IMR-90 (cell line): ENCODE measurements at regions not wholly inside any gene's neighbourhood (a gene's known extent, or its start where the extent isn't known, plus 50 kb on each side); places are given as distances from the start of the nearest gene placed in this dataset.

ENCODE experiments used
- ATAC-seq: fragments of 200-7000 bp; cut with Tn5 transposase; 2 replicates; pipeline ENCODE4 v1.9.1; 2020; ENCODE audit warnings: low read depth, mild to moderate bottlenecking, moderate library complexity
- BruUV-seq: library from RNA; stranded (reverse); fragments of 400-500 nt; replicated peaks from 2 replicates; lab custom pipeline; 2021; lab: Mats Ljungman, UMichigan
- CTCF ChIA-PET: fragments of 300-600 bp; formaldehyde crosslinking; extraction: SDS; loops from one replicate; lab custom pipeline; 2021; ENCODE audit warnings: antibody characterized with exemption; lab: Yijun Ruan, JAX
- POLR2A ChIA-PET: fragments of 300-600 bp; sonication (Branson Sonifier 250); formaldehyde crosslinking; loops from one replicate; lab custom pipeline; 2022; ENCODE audit warnings: antibody characterized with exemption; ENCODE audit not compliant: unreplicated experiment; lab: Charles Lee
- DNase-seq: peaks from one replicate; pipeline ENCODE4 v3.0.0; 2013
- H2AFZ ChIP-seq: replicated peaks from 2 replicates; pipeline ENCODE3; 2013; ENCODE audit warnings: low read length, mild to moderate bottlenecking; ENCODE audit not compliant: poor library complexity
- H2AK5ac ChIP-seq: 2 replicates; pipeline ENCODE4 v1.6.1; 2013; ENCODE audit warnings: low read depth, low read length, inconsistent platforms
- H2AK9ac ChIP-seq: replicated peaks from 2 replicates; pipeline ENCODE3; 2013; ENCODE audit warnings: mild to moderate bottlenecking, low read depth, low read length, moderate library complexity; ENCODE audit not compliant: poor library complexity
- H2BK120ac ChIP-seq: 2 replicates; pipeline ENCODE4 v1.6.1; 2013; ENCODE audit warnings: low read depth, low read length, inconsistent platforms
- H2BK15ac ChIP-seq: 3 replicates; pipeline ENCODE4 v1.6.1; 2013; ENCODE audit warnings: low read depth, low read length, inconsistent platforms
- H2BK20ac ChIP-seq: 2 replicates; pipeline ENCODE4 v1.6.1; 2013; ENCODE audit warnings: low read depth, mild to moderate bottlenecking, inconsistent platforms, low read length, moderate library complexity
- H2BK5ac ChIP-seq: 2 replicates; pipeline ENCODE4 v1.6.1; 2013; ENCODE audit warnings: mild to moderate bottlenecking, low read depth, low read length, inconsistent platforms; ENCODE audit not compliant: poor library complexity, severe bottlenecking
- H3K14ac ChIP-seq: replicated peaks from 2 replicates; pipeline ENCODE4 v1.6.1; 2013; ENCODE audit warnings: low read depth, low read length, inconsistent platforms
- H3K18ac ChIP-seq: 2 replicates; pipeline ENCODE4 v1.6.1; 2013; ENCODE audit warnings: low read depth, low read length, control low read depth
- H3K23ac ChIP-seq: 2 replicates; pipeline ENCODE4 v1.6.1; 2013; ENCODE audit warnings: low read depth, low read length, inconsistent platforms
- H3K27ac ChIP-seq: 2 replicates; pipeline ENCODE4 v1.5.1; 2013; ENCODE audit warnings: mild to moderate bottlenecking, control low read depth, low read length; ENCODE audit not compliant: insufficient read depth
- H3K27me3 ChIP-seq: 2 replicates; pipeline ENCODE4 v1.6.1; 2013; ENCODE audit warnings: low read length; ENCODE audit not compliant: control insufficient read depth, insufficient read depth
- H3K36me3 ChIP-seq: 2 replicates; pipeline ENCODE4 v1.6.1; 2013; ENCODE audit warnings: low read length, mixed read lengths; ENCODE audit not compliant: control insufficient read depth, insufficient read depth
- H3K4ac ChIP-seq: 2 replicates; pipeline ENCODE4 v1.6.1; 2013; ENCODE audit warnings: low read depth, low read length, inconsistent platforms
- H3K4me1 ChIP-seq: 2 replicates; pipeline ENCODE4 v1.6.1; 2013; ENCODE audit warnings: low read length, mixed read lengths; ENCODE audit not compliant: control insufficient read depth, insufficient read depth
- H3K4me2 ChIP-seq: 2 replicates; pipeline ENCODE4 v1.6.1; 2013; ENCODE audit warnings: low read depth, mild to moderate bottlenecking, control low read depth, low read length, moderate library complexity
- H3K4me3 ChIP-seq: 2 replicates; pipeline ENCODE4 v1.5.1; 2013; ENCODE audit warnings: low read depth, mild to moderate bottlenecking, control low read depth, low read length, moderate library complexity; ENCODE audit not compliant: insufficient read depth
- H3K56ac ChIP-seq: 2 replicates; pipeline ENCODE4 v1.6.1; 2013; ENCODE audit warnings: low read length, inconsistent platforms; ENCODE audit not compliant: insufficient read depth; ENCODE audit errors: extremely low read depth
- H3K79me1 ChIP-seq, 2 experiments: 2 replicates each; pipeline ENCODE4 v1.6.1; 2013; ENCODE audit warnings: low read length in 2 of 2, inconsistent platforms in 1 of 2, low read depth in 1 of 2
- H3K9ac ChIP-seq: 2 replicates; pipeline ENCODE4 v1.6.1; 2013; ENCODE audit warnings: low read depth, low read length, control low read depth
- H3K9me1 ChIP-seq: 2 replicates; pipeline ENCODE4 v1.6.1; 2013; ENCODE audit warnings: low read length, inconsistent platforms; ENCODE audit not compliant: insufficient read depth
- H3K9me3 ChIP-seq: 2 replicates; pipeline ENCODE4 v1.6.1; 2013; ENCODE audit warnings: low read length; ENCODE audit not compliant: control insufficient read depth, insufficient read depth
- H4K20me1 ChIP-seq: 2 replicates; pipeline ENCODE4 v1.6.1; 2013; ENCODE audit warnings: low read length, inconsistent platforms; ENCODE audit not compliant: insufficient read depth
- H4K5ac ChIP-seq: 2 replicates; pipeline ENCODE4 v1.6.1; 2013; ENCODE audit warnings: mild to moderate bottlenecking, low read depth, low read length, control low read depth
- H4K8ac ChIP-seq, 2 experiments: 2 replicates each; pipeline ENCODE4 v1.6.1; 2013; ENCODE audit warnings: low read depth in 2 of 2, low read length in 2 of 2, control low read depth in 1 of 2, inconsistent platforms in 1 of 2
- H4K91ac ChIP-seq: 2 replicates; pipeline ENCODE4 v1.6.1; 2013; ENCODE audit warnings: low read depth, low read length, inconsistent platforms; ENCODE audit not compliant: insufficient read depth
- BHLHE40 ChIP-seq: fragments of 150-350 bp; IDR thresholded peaks from 2 replicates; pipeline ENCODE4 v1.6.1; 2016; ENCODE audit warnings: mild to moderate bottlenecking, low read depth, low read length
- CEBPB ChIP-seq: IDR thresholded peaks from 2 replicates; pipeline ENCODE4 v1.6.1; 2012; ENCODE audit warnings: low read depth, low read length, improper control_type of control experiment
- CHD1 ChIP-seq: IDR thresholded peaks from 2 replicates; pipeline ENCODE4 v1.6.1; 2012; ENCODE audit warnings: low read depth, low read length, improper control_type of control experiment
- NFE2L2 ChIP-seq: fragments of 150-350 bp; IDR thresholded peaks from 2 replicates; pipeline ENCODE4 v1.6.1; 2016; ENCODE audit warnings: low read depth, mild to moderate bottlenecking, low read length
- dilution Hi-C: fragments of 300-500 bp; cut with HindIII; formaldehyde crosslinking; loops from one replicate; pipeline ENCODE4 v1.14.3; 2018; ENCODE audit warnings: low sequenced_read_pairs; ENCODE audit not compliant: unreplicated experiment
- in situ Hi-C: fragments of 300-500 bp; cut with MboI; formaldehyde crosslinking; loops from 3 replicates; pipeline ENCODE4 v1.14.3; 2019; ENCODE audit warnings: low sequenced_read_pairs, inconsistent platforms, mixed read lengths
- intact Hi-C: fragments of 100-400 bp; cut with micrococcal nuclease; formaldehyde crosslinking; loops from 2 replicates; pipeline ENCODE4 v1.10.0; 2022

DNA sequence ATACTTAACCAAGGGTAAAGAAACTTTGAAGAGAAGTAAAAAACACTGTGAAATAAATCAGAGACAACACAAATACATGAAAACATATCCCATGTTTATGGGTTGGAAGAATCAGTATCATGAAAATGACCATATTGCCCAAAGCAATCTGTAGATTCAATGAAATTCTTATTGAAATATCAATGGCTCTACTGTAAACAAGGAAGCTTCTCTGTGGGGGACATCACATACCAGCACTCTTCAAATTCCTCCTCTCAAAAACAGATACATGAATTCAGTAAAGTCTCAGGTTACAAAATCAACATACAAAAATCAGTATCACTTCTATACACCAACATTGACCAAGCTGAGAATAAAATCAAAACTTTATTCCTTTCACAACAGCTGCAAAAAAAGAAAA, 63.5 kb upstream of the CNTNAP5 start:
- ChIA-PET POLR2A (no interaction called here), CTCF (no interaction called here)
- Histone ChIP-seq H3K9me1 (no peaks in the 10 kb centered on the region), H2AFZ (no peak overlapping the region), H2BK120ac (no peak overlapping the region), H3K36me3 (no peaks in the 10 kb centered on the region), H3K9me3 (peaks cover 6% of the 10 kb centered on the region), H3K4me2 (no peak overlapping the region), H3K79me1 (no peaks in the 10 kb centered on the region), H4K5ac (no peak overlapping the region), H3K56ac (no peak overlapping the region), H3K27me3 (no peaks in the 10 kb centered on the region), H3K4ac (no peak overlapping the region), H2BK15ac (no peak overlapping the region), H2AK5ac (no peak overlapping the region), H2BK20ac (no peak overlapping the region), H4K8ac (no peak overlapping the region), H3K18ac (no peak overlapping the region), H3K27ac (no peak overlapping the region), H3K4me3 (no peak overlapping the region), H2AK9ac (no peak overlapping the region), H3K23ac (no peak overlapping the region), H3K4me1 (no peaks in the 10 kb centered on the region), H4K91ac (no peak overlapping the region), H2BK5ac (no peak overlapping the region), H4K20me1 (no peaks in the 10 kb centered on the region), H3K14ac (no peak overlapping the region), H3K9ac (no peak overlapping the region)
- intact Hi-C loops (no loop called here), in situ Hi-C loops (no loop called here), dilution Hi-C loops (no loop called here)
- BruUV-seq, result no TSS peak
- no peak for DNase-seq
- TF ChIP-seq CHD1 (no peak), CEBPB (no peak), BHLHE40 (no peak), NFE2L2 (no peak)
- ATAC-seq, result no peak
